Left hindlimb (tissue), 1 donor: ENCODE measurements at regions not wholly inside any gene's neighbourhood (a gene's known extent, or its start where the extent isn't known, plus 50 kb on each side); places are given as distances from the start of the nearest gene placed in this dataset.

Source experiments
- DNase-seq: peaks from one replicate; pipeline ENCODE4 v3.0.0-alpha.2; 2018

- DNase-seq = no peak
Observed at GRCh38 chr15:93469994-93470393, 381.0 kb upstream of the RGMA start.

- peak; percentile 42 for DNase-seq
Observed at GRCh38 chr15:93467337-93467736, 378.3 kb upstream of the RGMA start.

GRCh38 chr15:93466380-93466779, 377.4 kb upstream of the RGMA start:
- no peak for DNase-seq

GRCh38 chr15:93462690-93463089, 373.7 kb upstream of the RGMA start:
- no peak for DNase-seq

GRCh38 chr15:93460717-93461116, 371.7 kb upstream of the RGMA start:
- DNase-seq = no peak

- DNase-seq = no peak
Observed at GRCh38 chr15:93459396-93459795, 370.4 kb upstream of the RGMA start.

GRCh38 chr15:93458597-93458996, 369.6 kb upstream of the RGMA start:
- no peak for DNase-seq

- DNase-seq = no peak
Observed at GRCh38 chr15:93454788-93455187, 365.8 kb upstream of the RGMA start.

- DNase-seq = no peak
Observed at GRCh38 chr15:93452537-93453211, 363.7 kb upstream of the RGMA start.

- DNase-seq = no peak
Observed at GRCh38 chr15:93451822-93452221, 362.8 kb upstream of the RGMA start.

GRCh38 chr15:93451265-93451664, 362.3 kb upstream of the RGMA start:
- no peak for DNase-seq

- DNase-seq = no peak
Observed at GRCh38 chr15:93449798-93450197, 360.8 kb upstream of the RGMA start.

GRCh38 chr15:93438310-93438709, 349.3 kb upstream of the RGMA start:
- DNase-seq = no peak

- DNase-seq = no peak
Observed at GRCh38 chr15:93432474-93432873, 343.5 kb upstream of the RGMA start.

GRCh38 chr15:93428807-93429351, 339.9 kb upstream of the RGMA start:
- no peak for DNase-seq

GRCh38 chr15:93428150-93428549, 339.1 kb upstream of the RGMA start:
- no peak for DNase-seq

GRCh38 chr15:93424131-93424530, 335.1 kb upstream of the RGMA start:
- no peak for DNase-seq

GRCh38 chr15:93422476-93422875, 333.5 kb upstream of the RGMA start:
- no peak for DNase-seq

GRCh38 chr15:93420477-93420876, 331.5 kb upstream of the RGMA start:
- DNase-seq = no peak

GRCh38 chr15:93420050-93420452, 331.0 kb upstream of the RGMA start:
- no peak for DNase-seq

GRCh38 chr15:93418566-93418965, 329.6 kb upstream of the RGMA start:
- no peak for DNase-seq

- DNase-seq = no peak
Observed at GRCh38 chr15:93417631-93418030, 328.6 kb upstream of the RGMA start.

- DNase-seq = no peak
Observed at GRCh38 chr15:93417156-93417555, 328.1 kb upstream of the RGMA start.

GRCh38 chr15:93415576-93415975, 326.6 kb upstream of the RGMA start:
- DNase-seq = no peak

GRCh38 chr15:93414576-93415231, 325.7 kb upstream of the RGMA start:
- no peak for DNase-seq
